ENCODE measurements at regions not wholly inside any gene's neighbourhood (a gene's known extent, or its start where the extent isn't known, plus 50 kb on each side); places are given as distances from the start of the nearest gene placed in this dataset.

DNA sequence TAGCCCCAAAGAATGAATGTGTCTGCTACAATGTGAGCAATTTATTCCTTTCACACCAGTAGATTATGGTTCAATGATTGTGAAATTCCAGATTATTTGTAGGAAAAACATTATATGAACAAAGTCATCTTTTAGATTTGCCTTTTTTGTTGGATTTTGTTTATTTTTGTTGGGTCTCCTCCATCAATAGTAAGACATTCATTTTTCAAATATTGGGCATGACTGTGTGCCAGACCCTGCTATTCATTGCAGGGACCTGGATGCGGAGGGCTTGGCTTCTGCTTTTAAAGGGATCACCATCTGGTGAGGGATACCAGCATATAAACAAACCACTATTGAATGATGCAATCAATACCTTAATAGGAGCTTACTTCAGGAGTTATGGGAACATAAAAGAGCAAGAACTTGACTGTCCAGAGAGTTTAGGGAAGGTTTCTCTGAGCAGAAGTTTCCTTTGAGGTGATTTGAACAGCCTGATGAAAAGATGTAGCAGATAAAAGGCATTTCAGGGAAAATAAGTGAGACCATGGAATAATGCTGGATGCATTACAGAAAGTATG lies 486.7 kb downstream of the EPHA4 start:
- no peak overlapping the region for H3K4me3 Mint-ChIP-seq

DNA sequence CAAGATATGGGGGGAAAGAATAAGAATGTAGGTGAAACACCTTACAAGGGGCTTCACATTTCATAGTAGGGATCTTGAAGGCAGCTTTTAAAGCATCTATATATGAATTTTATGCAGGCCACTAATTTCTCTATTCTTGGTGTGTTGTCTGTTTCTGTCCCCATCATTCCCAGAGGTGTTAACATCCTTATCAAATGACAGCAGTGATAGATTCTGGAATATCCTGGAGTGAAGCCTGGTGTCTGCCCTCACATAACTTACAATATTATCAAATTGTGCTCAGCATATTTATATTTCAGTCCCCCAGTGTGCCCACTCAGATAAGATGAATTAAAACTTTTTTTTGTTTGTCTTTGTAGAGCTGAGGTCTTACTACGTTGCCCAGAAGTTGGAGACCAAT lies 486.2 kb downstream of the EPHA4 start:
- Mint-ChIP-seq H3K9me3 (no peaks in the 10 kb centered on the region), H3K36me3 (no peaks in the 10 kb centered on the region)

More for the DNA sequence above, 486.7 kb downstream of the EPHA4 start:
- H3K27ac Mint-ChIP-seq = no peak overlapping the region
- H3K4me1 Mint-ChIP-seq = no peaks in the 10 kb centered on the region
- H3K36me3 Mint-ChIP-seq = no peaks in the 10 kb centered on the region
- no peak for DNase-seq (ENCODE audit: low spot score in 2 of 2)
- ATAC-seq = no peak
- H3K9me3 Mint-ChIP-seq = no peaks in the 10 kb centered on the region

DNA sequence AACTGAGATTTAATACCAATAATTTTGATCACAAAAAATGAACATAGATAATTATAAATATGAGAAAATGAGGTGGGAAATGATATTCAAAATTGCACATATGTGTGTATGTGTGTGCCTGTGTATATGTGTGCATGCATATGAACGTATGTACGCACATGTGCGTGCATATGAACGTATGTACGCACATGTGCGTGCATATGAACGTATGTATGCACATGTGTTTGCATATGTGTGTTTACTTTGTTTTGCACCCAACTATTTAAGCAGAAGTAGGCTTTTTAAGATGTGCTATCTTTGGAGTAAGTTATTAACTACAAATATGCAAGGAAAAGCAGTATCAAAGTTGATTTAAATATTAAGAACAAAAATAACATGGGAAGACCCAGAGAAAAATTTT lies 484.3 kb downstream of the EPHA4 start:
- Mint-ChIP-seq H3K36me3 (no peaks in the 10 kb centered on the region), H3K27ac (no peak overlapping the region), H3K4me1 (no peaks in the 10 kb centered on the region), H3K4me3 (no peak overlapping the region), H3K9me3 (no peaks in the 10 kb centered on the region)
- no peak for ATAC-seq
- no peak for DNase-seq (ENCODE audit: low spot score in 2 of 2)

More for the DNA sequence above, 486.2 kb downstream of the EPHA4 start:
- Mint-ChIP-seq H3K4me3 (no peak overlapping the region), H3K27ac (no peak overlapping the region), H3K4me1 (no peaks in the 10 kb centered on the region)
- DNase-seq (ENCODE audit: low spot score in 2 of 2) (no peak), ATAC-seq (no peak)

DNA sequence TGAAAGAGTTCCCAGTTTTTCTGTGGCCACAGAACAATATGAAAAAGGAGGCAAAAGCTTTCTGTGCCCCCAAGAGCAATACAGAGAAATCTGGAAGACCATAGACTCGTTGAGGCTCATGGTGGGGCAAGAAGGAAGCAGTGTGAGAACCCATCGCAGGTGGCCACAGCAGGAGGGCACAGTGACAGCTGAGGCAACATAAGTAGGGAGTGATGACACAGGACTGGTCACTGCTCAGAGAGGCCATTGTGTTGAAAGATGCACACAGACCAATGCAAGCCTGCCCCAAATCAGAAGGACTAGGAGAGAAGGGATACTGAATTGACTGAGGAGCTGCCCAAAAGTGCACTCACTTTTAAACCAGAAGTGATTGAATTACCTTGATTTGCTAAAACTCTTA lies 483.6 kb downstream of the EPHA4 start:
- Mint-ChIP-seq H3K4me3 (no peak overlapping the region), H3K9me3 (no peaks in the 10 kb centered on the region), H3K4me1 (no peaks in the 10 kb centered on the region), H3K36me3 (no peaks in the 10 kb centered on the region), H3K27ac (no peak overlapping the region)
- peak; percentile 43 for ATAC-seq
- DNase-seq (ENCODE audit: low spot score in 2 of 2) = no peak

DNA sequence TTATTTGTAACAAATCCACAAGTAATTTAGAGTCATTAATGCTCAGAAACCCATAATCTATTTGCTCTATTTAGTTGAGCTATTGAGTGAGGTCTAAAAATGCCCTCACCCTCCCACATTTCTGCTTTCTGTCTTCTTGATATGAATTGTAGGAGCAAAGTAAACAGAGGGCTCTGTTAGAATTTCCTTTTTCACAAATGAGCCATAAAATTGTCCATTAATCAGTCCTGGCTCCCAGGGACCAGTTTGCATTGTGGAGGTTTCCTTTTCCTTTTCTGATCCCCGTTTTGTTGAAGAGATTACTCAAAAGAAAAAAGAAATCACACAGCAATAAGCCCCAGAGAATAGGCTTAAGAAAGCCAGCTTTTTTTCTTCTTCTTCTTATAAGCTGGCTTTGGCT lies 476.7 kb downstream of the EPHA4 start:
- H3K27ac Mint-ChIP-seq = no peak overlapping the region
- no peak for DNase-seq (ENCODE audit: low spot score in 2 of 2)
- no peaks in the 10 kb centered on the region for H3K36me3 Mint-ChIP-seq
- H3K4me3 Mint-ChIP-seq = no peak overlapping the region
- H3K4me1 Mint-ChIP-seq = no peaks in the 10 kb centered on the region
- H3K9me3 Mint-ChIP-seq = no peaks in the 10 kb centered on the region
- no peak for ATAC-seq

DNA sequence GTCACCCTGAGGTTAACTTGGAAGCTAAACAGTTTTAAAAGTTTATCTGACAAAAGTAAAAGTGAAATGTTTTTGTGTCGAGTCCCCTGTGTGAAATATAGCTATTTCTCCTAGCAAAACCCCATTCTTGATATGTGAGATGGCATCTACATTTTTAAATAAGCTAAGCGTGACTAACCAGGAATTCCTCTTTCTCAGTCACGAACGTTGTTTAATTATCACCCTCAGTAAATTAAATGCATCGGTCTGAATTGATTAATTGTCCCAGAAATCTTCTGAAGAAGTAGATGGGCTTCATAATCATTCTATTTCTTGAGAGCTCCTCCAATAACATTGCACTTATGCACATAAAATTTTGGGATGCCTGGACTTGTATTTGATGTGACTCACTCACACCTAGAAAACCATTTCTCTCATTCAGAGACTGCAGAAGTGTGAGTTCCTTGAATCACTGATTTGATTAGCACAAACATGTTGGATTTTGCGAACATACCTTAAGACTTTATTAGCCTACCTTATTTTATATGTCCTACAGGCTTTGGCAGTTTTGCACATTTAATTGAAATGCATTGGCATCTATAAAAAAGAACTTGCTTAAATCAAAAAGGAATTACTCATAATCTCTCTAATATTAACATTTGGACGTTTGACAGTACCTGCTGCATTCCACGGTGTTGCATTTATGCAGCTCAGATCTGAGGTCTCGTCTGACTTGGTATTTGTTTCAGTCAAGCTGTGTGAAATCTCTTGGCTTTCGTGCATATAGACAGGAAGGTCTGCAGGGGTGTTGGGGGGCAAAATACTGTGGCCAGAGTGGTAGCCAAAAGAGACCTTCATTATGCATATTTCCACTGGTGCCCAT lies 475.2 kb downstream of the EPHA4 start:
- DNase-seq (ENCODE audit: low spot score in 2 of 2) = no peak
- Mint-ChIP-seq H3K4me3 (no peak overlapping the region), H3K4me1 (no peaks in the 10 kb centered on the region), H3K27ac (no peak overlapping the region), H3K36me3 (no peaks in the 10 kb centered on the region), H3K9me3 (no peaks in the 10 kb centered on the region)
- no peak for ATAC-seq

DNA sequence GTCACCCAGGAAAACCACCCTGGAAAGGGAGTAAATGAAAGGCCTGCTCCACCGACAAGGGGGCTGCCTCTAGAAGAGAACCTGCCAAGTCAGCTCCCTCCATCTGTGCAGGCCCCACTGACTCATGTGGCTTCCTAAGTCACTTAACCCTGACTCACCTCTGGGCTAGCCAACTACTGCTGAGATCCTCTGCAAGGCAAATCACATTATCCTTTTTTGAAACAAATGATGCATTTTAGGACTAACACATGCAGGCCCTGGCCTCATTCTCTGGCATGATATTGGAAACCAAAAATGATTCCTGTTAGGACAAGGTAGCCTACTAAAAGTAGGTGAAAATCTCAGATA lies 474.6 kb downstream of the EPHA4 start:
- Mint-ChIP-seq H3K9me3 (no peaks in the 10 kb centered on the region), H3K36me3 (no peaks in the 10 kb centered on the region), H3K4me1 (no peaks in the 10 kb centered on the region), H3K4me3 (no peak overlapping the region), H3K27ac (no peak overlapping the region)
- ATAC-seq = peak; percentile 77
- no peak for DNase-seq (ENCODE audit: low spot score in 2 of 2)

DNA sequence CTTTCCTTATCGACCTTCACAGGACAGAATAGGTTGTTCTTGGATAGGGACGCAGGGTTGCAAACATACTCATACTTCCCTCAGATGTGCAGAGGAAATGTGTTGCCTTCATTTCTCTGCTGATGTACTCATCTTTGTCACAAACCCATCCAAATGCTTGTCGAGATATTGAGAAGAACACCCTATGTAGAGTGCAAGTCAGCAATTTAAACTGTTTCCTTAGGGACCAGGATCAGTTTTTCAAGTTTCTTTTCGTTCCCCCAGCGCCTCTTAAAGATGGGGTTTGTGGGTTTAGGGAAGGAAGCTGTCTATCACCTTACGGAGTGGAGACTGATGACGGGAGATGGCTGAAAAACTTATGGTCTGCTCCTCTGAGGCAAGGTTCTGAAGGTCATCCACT lies 474.2 kb downstream of the EPHA4 start:
- Mint-ChIP-seq H3K36me3 (no peaks in the 10 kb centered on the region), H3K4me3 (no peak overlapping the region), H3K9me3 (no peaks in the 10 kb centered on the region), H3K4me1 (no peaks in the 10 kb centered on the region), H3K27ac (no peak overlapping the region)
- DNase-seq (ENCODE audit: low spot score in 2 of 2) (no peak), ATAC-seq (no peak)

DNA sequence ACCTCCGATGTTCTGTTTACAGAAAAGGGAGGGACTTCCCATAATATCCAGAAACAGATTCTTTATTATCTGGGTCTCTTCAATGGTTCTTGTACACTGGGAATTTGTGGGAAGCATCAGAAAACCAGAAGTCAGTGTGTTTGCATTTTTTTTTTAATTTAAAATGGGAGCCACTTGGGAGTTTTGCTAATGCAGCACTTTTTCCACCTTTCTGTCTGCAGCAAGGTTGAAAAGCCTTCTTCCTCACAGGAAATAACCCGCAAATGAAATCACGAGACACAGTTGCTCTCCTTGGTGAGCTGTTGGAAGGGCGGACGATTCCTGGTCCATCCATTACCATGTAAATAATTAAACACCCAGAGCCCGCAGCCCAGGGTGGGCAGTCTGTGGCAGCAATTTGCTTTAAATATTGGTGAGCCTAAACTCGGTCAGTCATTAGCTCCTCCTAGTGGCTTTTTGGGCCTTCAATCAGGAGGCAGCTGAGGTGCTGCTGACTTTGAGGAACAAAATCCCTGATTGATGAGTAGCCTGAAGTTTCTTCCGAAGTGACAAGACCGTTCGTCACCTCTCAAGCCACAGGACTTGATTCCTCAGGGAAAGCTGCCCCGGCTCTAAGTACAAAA lies 471.5 kb downstream of the EPHA4 start:
- ATAC-seq (no peak), DNase-seq (ENCODE audit: low spot score in 2 of 2) (no peak)
- Mint-ChIP-seq H3K9me3 (no peaks in the 10 kb centered on the region), H3K4me3 (no peak overlapping the region), H3K27ac (no peak overlapping the region), H3K36me3 (no peaks in the 10 kb centered on the region), H3K4me1 (peaks cover 9% of the 10 kb centered on the region)

DNA sequence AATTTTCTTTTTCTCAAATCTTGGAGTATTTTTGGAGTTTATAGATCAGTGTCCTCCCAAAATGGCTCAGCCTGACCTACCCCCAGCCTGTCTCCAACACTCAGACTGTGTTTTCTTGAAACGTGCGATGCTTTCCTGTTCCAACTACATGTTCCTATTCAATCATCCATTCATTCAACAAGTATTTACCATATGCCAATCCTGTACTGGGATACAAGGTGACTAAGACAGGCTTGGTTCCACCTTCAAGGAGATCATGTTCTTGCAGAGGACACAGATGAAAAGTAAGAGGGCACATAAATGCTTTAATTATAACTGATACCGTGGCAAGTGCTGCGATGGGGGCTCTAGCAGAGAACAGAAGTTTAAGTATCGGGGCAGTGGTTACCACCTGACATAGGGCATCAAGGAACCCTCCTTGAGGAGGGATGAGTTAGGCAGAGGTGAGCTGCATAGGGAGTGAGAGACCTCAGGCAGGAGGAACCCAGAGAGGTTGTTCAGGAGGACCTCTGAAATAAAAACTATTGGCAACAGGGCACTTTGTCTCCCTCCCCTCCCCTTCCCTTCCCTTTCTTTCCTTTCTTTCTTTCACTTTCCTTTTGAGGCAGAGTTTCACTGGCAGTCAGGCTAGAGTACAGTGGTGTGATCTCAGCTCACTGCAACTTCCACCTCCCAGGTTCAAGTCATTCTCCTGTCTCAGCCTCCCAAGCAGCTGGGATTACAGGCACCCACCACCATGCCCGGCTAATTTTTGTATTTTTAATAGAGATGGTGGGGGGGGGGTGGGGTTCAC lies 469.0 kb downstream of the EPHA4 start:
- Mint-ChIP-seq H3K4me3 (no peak overlapping the region), H3K4me1 (peaks cover 9% of the 10 kb centered on the region), H3K36me3 (no peaks in the 10 kb centered on the region), H3K9me3 (no peaks in the 10 kb centered on the region), H3K27ac (no peak overlapping the region)
- no peak for DNase-seq (ENCODE audit: low spot score in 2 of 2)
- peak; percentile 43 for ATAC-seq

DNA sequence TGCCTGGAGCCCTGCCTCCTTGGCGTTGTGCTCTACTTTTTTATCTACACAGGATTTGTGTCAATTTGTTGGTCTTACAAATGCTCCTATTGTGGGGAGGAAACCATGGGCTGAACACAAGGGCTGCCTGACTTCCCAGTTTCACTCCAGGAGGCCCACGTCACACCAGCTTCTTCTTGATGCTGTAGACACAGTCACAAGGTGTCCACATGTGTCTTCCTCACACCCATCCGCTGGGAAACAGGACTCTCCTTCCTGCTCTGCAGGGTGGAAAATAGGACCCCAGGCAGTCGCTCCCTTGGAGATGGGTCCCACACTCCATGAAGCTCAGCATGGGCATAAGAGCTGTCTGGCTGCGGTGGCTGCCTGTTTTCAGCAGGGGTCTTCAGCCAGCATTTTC lies 468.2 kb downstream of the EPHA4 start:
- ATAC-seq (no peak), DNase-seq (ENCODE audit: low spot score in 2 of 2) (no peak)
- H3K36me3 Mint-ChIP-seq = no peaks in the 10 kb centered on the region
- no peaks in the 10 kb centered on the region for H3K9me3 Mint-ChIP-seq
- peak overlapping the region; percentile 62 for H3K27ac Mint-ChIP-seq
- no peak overlapping the region for H3K4me3 Mint-ChIP-seq
- peaks cover 9% of the 10 kb centered on the region for H3K4me1 Mint-ChIP-seq

DNA sequence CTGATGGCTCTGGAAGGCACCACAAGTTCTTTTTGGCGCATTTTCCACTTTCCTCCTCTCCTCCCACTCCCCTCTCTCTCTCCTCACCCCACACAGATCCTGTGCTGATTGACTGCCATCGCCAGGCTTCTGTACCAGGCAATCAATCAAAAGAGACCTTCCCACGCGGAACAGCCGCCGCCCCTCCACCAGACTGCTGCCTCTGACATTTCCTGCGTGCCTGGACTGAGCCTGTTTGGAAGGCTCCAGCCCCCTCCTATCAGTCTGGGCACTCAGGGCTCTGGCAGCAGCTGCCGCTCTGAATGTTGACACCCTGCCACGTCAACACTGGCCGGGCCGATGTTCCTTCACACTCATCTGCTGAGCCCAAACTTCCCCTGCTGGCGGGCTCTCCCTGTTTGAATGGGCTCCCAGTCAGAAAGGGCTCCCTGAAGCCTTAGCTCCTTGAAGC lies 467.7 kb downstream of the EPHA4 start:
- DNase-seq (ENCODE audit: low spot score in 2 of 2) = no peak
- ATAC-seq = peak; percentile 46
- H3K4me3 Mint-ChIP-seq = no peak overlapping the region

DNA sequence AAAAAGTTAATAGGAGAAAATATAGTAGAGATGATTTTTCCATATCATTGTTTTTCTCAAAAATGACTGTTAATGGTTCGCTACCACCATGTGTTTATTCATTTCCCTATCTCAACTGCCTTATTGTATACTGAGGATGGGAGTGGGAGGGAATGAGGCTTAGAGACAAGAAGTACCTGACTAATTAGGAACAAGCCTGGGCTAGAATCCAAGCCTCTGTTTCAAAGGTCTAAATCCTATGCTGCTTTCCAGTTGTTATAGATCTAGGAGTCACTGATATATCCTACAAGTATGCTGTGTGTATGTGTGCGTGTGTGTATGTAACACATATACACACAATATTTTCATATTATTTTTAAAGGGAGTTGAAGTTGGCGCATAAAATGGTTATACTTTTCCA lies 465.9 kb downstream of the EPHA4 start:
- no peaks in the 10 kb centered on the region for H3K36me3 Mint-ChIP-seq
- H3K9me3 Mint-ChIP-seq = no peaks in the 10 kb centered on the region
- H3K4me1 Mint-ChIP-seq = peaks cover 9% of the 10 kb centered on the region
- H3K27ac Mint-ChIP-seq = no peak overlapping the region
- DNase-seq (ENCODE audit: low spot score in 2 of 2) (no peak), ATAC-seq (no peak)
- H3K4me3 Mint-ChIP-seq = no peak overlapping the region

More for the DNA sequence above, 467.7 kb downstream of the EPHA4 start:
- no peaks in the 10 kb centered on the region for H3K9me3 Mint-ChIP-seq
- H3K4me1 Mint-ChIP-seq = peaks cover 9% of the 10 kb centered on the region
- peak overlapping the region; percentile 62 for H3K27ac Mint-ChIP-seq
- no peaks in the 10 kb centered on the region for H3K36me3 Mint-ChIP-seq

DNA sequence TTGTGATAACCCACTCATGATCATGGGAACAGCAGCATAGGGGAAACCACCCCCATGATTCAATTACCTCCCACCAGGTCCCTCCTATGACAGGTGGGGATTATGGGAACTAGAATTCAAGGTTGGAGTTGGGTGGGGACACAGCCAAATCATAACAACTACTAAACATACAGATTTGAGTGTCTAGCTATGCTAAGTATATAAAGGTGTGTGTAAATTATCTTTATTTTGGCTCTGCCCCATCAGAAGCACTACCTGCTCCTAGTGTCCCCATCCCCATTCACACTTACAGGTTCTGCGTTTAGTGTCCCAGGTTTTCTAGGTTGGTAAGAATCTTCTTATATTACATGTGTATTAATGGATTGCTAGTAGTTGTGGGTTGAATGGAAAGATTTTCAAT lies 464.7 kb downstream of the EPHA4 start:
- no peak overlapping the region for H3K27ac Mint-ChIP-seq
- ATAC-seq (no peak), DNase-seq (ENCODE audit: low spot score in 2 of 2) (no peak)
- peaks cover 9% of the 10 kb centered on the region for H3K4me1 Mint-ChIP-seq
- no peaks in the 10 kb centered on the region for H3K9me3 Mint-ChIP-seq
- no peak overlapping the region for H3K4me3 Mint-ChIP-seq
- no peaks in the 10 kb centered on the region for H3K36me3 Mint-ChIP-seq

DNA sequence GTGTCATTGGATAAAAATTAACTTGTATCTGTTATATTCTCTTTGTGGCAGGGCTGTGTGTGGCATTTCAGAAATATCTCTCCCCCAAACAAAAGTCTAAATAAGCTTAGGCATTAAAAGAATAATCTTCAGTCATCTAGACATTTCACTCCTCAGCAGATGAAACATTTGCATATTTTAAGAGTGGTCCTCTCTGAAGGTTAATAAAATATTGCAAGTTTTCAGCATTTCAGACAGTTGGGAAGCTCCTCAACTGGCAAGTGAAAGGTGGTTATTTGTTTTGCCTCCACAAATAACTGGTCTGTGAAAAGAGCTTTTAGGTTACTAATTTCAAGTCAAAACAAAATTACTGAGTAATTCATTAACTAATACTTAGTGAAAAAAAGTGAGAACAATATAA lies 462.6 kb downstream of the EPHA4 start:
- Mint-ChIP-seq H3K36me3 (no peaks in the 10 kb centered on the region), H3K4me3 (no peak overlapping the region), H3K4me1 (peaks cover 2% of the 10 kb centered on the region), H3K9me3 (no peaks in the 10 kb centered on the region), H3K27ac (no peak overlapping the region)
- no peak for ATAC-seq
- DNase-seq (ENCODE audit: low spot score in 2 of 2) = no peak

Measured in stimulated activated effector memory CD8-positive, alpha-beta T cell treated with anti-CD3 and anti-CD28 coated beads, Interleukin-12 subunit alpha, Interleukin-12 subunit beta, amount 100 ng/mL, for 72 hours (primary cell).